H9 (cell line): ENCODE measurements at regions not wholly inside any gene's neighbourhood (a gene's known extent, or its start where the extent isn't known, plus 50 kb on each side); places are given as distances from the start of the nearest gene placed in this dataset.

Experiments
- DNase-seq: peaks from one replicate; pipeline ENCODE4 v3.0.0-alpha.2; 2017
- H2AFZ ChIP-seq: one replicate; pipeline ENCODE4 v1.6.1; 2013; ENCODE audit warnings: mild to moderate bottlenecking, low read length, control low read depth, moderate library complexity
- H2AK5ac ChIP-seq: 2 replicates; pipeline ENCODE4 v1.6.1; 2013; ENCODE audit warnings: low read length, control low read depth, mixed read lengths; ENCODE audit not compliant: insufficient read length
- H2BK120ac ChIP-seq: one replicate; pipeline ENCODE4 v1.6.1; 2013; ENCODE audit warnings: low read depth, mild to moderate bottlenecking, low read length, control low read depth, inconsistent platforms; ENCODE audit not compliant: poor library complexity, severe bottlenecking
- H2BK12ac ChIP-seq: 2 replicates; pipeline ENCODE4 v1.6.1; 2013; ENCODE audit warnings: low read length, control low read depth, mixed read lengths, low read depth; ENCODE audit not compliant: insufficient read length
- H2BK15ac ChIP-seq: 2 replicates; pipeline ENCODE4 v1.6.1; 2013; ENCODE audit warnings: low read depth, low read length, control low read depth
- H2BK20ac ChIP-seq: one replicate; pipeline ENCODE4 v1.6.1; 2013; ENCODE audit warnings: low read depth, mild to moderate bottlenecking, low read length, control low read depth, inconsistent platforms; ENCODE audit not compliant: poor library complexity, severe bottlenecking
- H2BK5ac ChIP-seq: 2 replicates; pipeline ENCODE4 v1.6.1; 2013; ENCODE audit warnings: low read length, control low read depth, mixed read lengths; ENCODE audit not compliant: insufficient read length
- H3K14ac ChIP-seq: 2 replicates; pipeline ENCODE4 v1.6.1; 2013; ENCODE audit warnings: low read length, control low read depth; ENCODE audit not compliant: insufficient read depth
- H3K18ac ChIP-seq: 2 replicates; pipeline ENCODE4 v1.6.1; 2013; ENCODE audit warnings: low read depth, mild to moderate bottlenecking, mixed read lengths, low read length, control low read depth; ENCODE audit not compliant: insufficient read length
- H3K23ac ChIP-seq: 2 replicates; pipeline ENCODE4 v1.6.1; 2013; ENCODE audit warnings: low read length, control low read depth, mixed read lengths, low read depth; ENCODE audit not compliant: insufficient read length
- H3K23me2 ChIP-seq: 2 replicates; pipeline ENCODE4 v1.6.1; 2013; ENCODE audit warnings: low read depth, mild to moderate bottlenecking, mixed read lengths, low read length, control low read depth; ENCODE audit not compliant: insufficient read length, poor library complexity, severe bottlenecking
- H3K27ac ChIP-seq: 2 replicates; pipeline ENCODE4 v1.5.1; 2013; ENCODE audit warnings: low read length, control low read depth, mixed read lengths, low read depth; ENCODE audit not compliant: insufficient read length
- H3K27me3 ChIP-seq: 2 replicates; pipeline ENCODE4 v1.6.1; 2013; ENCODE audit warnings: low read length, control low read depth, inconsistent platforms; ENCODE audit not compliant: insufficient read depth
- H3K4ac ChIP-seq: 2 replicates; pipeline ENCODE4 v1.6.1; 2013; ENCODE audit warnings: low read depth, mild to moderate bottlenecking, control low read depth, inconsistent platforms, low read length, moderate library complexity
- H3K4me1 ChIP-seq: 2 replicates; pipeline ENCODE4 v1.6.1; 2013; ENCODE audit warnings: low read length, control low read depth, inconsistent platforms; ENCODE audit not compliant: insufficient read depth
- H3K4me2 ChIP-seq: 2 replicates; pipeline ENCODE4 v1.6.1; 2013; ENCODE audit warnings: low read length, control low read depth, mixed read lengths; ENCODE audit not compliant: insufficient read length, insufficient read depth
- H3K56ac ChIP-seq: 2 replicates; pipeline ENCODE4 v1.6.1; 2013; ENCODE audit warnings: low read depth, mild to moderate bottlenecking, mixed read lengths, low read length, control low read depth; ENCODE audit not compliant: insufficient read length
- H3K79me1 ChIP-seq: 2 replicates; pipeline ENCODE4 v1.6.1; 2013; ENCODE audit warnings: low read depth, mild to moderate bottlenecking, moderate library complexity, low read length, control low read depth, inconsistent platforms; ENCODE audit not compliant: insufficient read depth, poor library complexity, severe bottlenecking
- H3K79me2 ChIP-seq: 2 replicates; pipeline ENCODE4 v1.6.1; 2013; ENCODE audit warnings: low read length, control low read depth, inconsistent platforms; ENCODE audit not compliant: insufficient read depth
- H3K9ac ChIP-seq: 2 replicates; pipeline ENCODE4 v1.6.1; 2013; ENCODE audit warnings: low read length, control low read depth, mixed read lengths; ENCODE audit not compliant: insufficient read length; ENCODE audit errors: extremely low read depth
- H3K9me3 ChIP-seq: one replicate; pipeline ENCODE4 v1.6.1; 2013; ENCODE audit warnings: low read depth, low read length, inconsistent platforms; ENCODE audit not compliant: control insufficient read depth
- H3T11ph ChIP-seq: one replicate; pipeline ENCODE4 v1.6.1; 2013; ENCODE audit warnings: mild to moderate bottlenecking, low read length, control low read depth, inconsistent platforms
- H4K20me1 ChIP-seq: one replicate; pipeline ENCODE4 v1.6.1; 2013; ENCODE audit not compliant: control insufficient read depth, insufficient read length, insufficient read depth
- H4K5ac ChIP-seq: 2 replicates; pipeline ENCODE4 v1.6.1; 2013; ENCODE audit warnings: low read depth, mild to moderate bottlenecking, mixed read lengths, low read length, control low read depth; ENCODE audit not compliant: insufficient read length
- H4K8ac ChIP-seq: replicated peaks from 2 replicates; pipeline ENCODE4 v1.6.1; 2013; ENCODE audit warnings: low read length, control low read depth, mixed read lengths, low read depth; ENCODE audit not compliant: insufficient read length
- H4K91ac ChIP-seq: 2 replicates; pipeline ENCODE4 v1.6.1; 2013; ENCODE audit warnings: low read depth, mild to moderate bottlenecking, moderate library complexity, mixed read lengths, low read length, control low read depth; ENCODE audit not compliant: insufficient read length
- H3K27ac Mint-ChIP-seq, 3 experiments: 2 replicates in 2 of 3; 3 replicates in 1 of 3; pipeline ENCODE4 v1.8.0; 2020 to 2021; ENCODE audit warnings: mixed read lengths in 3 of 3, mild to moderate bottlenecking in 1 of 3, moderate library complexity in 1 of 3
- H3K27me3 Mint-ChIP-seq: 2 replicates; pipeline ENCODE4 v1.8.0; 2021; ENCODE audit warnings: low read depth, mild to moderate bottlenecking, moderate library complexity, mixed read lengths
- H3K36me3 Mint-ChIP-seq, 3 experiments: 2 replicates in 2 of 3; 3 replicates in 1 of 3; pipeline ENCODE4 v1.8.0; 2020 to 2021; ENCODE audit warnings: low read depth in 3 of 3, mixed read lengths in 3 of 3; ENCODE audit not compliant: insufficient read depth in 1 of 3
- H3K4me1 Mint-ChIP-seq, 2 experiments: 2 replicates each; pipeline ENCODE4 v1.8.0; 2020; ENCODE audit warnings: mixed read lengths in 2 of 2
- H3K4me3 Mint-ChIP-seq, 2 experiments: 2 replicates in 1 of 2; 3 replicates in 1 of 2; pipeline ENCODE4 v1.8.0; 2020 to 2021; ENCODE audit warnings: mild to moderate bottlenecking in 2 of 2, mixed read lengths in 2 of 2, moderate library complexity in 1 of 2
- H3K9me3 Mint-ChIP-seq, 2 experiments: 2 replicates in 1 of 2; 3 replicates in 1 of 2; pipeline ENCODE4 v1.8.0; 2020; ENCODE audit warnings: mild to moderate bottlenecking in 2 of 2, mixed read lengths in 2 of 2, moderate library complexity in 1 of 2
- WGBS: extraction: QIAGEN DNeasy Blood & Tissue Kit; methylation state at CpG from one replicate; pipeline ENCODE4 v1.1.7; 2013; ENCODE audit warnings: missing lambda C conversion rate, low lambda C conversion rate, mixed read lengths; ENCODE audit not compliant: insufficient read length; ENCODE audit errors: extremely low coverage; 5-methylcytosine and 5-hydroxymethylcytosine counted together
- TF ChIP-seq, protein P1 (sequence below): fragments of 200-600 bp; sonication (generic); conservative IDR thresholded peaks from 3 replicates; pipeline ENCODE4 v1.8.0; 2021; ENCODE audit warnings: antibody characterized with exemption, mild to moderate bottlenecking

GRCh38 chr3:34361921-34362320 lies 563.5 kb downstream of the PDCD6IP start:
- Histone ChIP-seq H3K27me3 (no peaks in the 10 kb centered on the region), H3K79me2 (no peaks in the 10 kb centered on the region), H2BK5ac (no peak overlapping the region), H3K4me1 (no peaks in the 10 kb centered on the region), H4K20me1 (no peaks in the 10 kb centered on the region), H3K23me2 (no peaks in the 10 kb centered on the region), H2BK12ac (no peak overlapping the region), H3K23ac (no peak overlapping the region), H3T11ph (no peak overlapping the region), H4K91ac (no peak overlapping the region), H3K4ac (no peak overlapping the region), H4K5ac (no peak overlapping the region), H2BK120ac (no peak overlapping the region), H2AFZ (no peak overlapping the region), H4K8ac (no peak overlapping the region), H3K9me3 (no peaks in the 10 kb centered on the region), H2AK5ac (no peak overlapping the region), H2BK15ac (no peak overlapping the region), H3K18ac (no peak overlapping the region), H3K14ac (no peak overlapping the region), H3K4me2 (no peak overlapping the region), H2BK20ac (no peak overlapping the region), H3K79me1 (no peaks in the 10 kb centered on the region), H3K9ac (no peak overlapping the region), H3K27ac (no peak overlapping the region), H3K56ac (no peak overlapping the region)
- Mint-ChIP-seq H3K36me3 (no peaks in the 10 kb centered on the region; a peak in 1 of 7 replicates), H3K27me3 (peaks cover 6% of the 10 kb centered on the region), H3K4me1 (peaks cover 11 to 15% of the 10 kb centered on the region in 2 experiments), H3K4me3 (no peak overlapping the region), H3K9me3 (0 out of 5 replicates have a peak, but pooled peaks cover 0 to 2% of the 10 kb centered on the region in 2 experiments), H3K27ac (no peak overlapping the region)
- no CpG with 5 or more reads among the region's 5 CpGs for WGBS
- TF ChIP-seq, protein P1, sequence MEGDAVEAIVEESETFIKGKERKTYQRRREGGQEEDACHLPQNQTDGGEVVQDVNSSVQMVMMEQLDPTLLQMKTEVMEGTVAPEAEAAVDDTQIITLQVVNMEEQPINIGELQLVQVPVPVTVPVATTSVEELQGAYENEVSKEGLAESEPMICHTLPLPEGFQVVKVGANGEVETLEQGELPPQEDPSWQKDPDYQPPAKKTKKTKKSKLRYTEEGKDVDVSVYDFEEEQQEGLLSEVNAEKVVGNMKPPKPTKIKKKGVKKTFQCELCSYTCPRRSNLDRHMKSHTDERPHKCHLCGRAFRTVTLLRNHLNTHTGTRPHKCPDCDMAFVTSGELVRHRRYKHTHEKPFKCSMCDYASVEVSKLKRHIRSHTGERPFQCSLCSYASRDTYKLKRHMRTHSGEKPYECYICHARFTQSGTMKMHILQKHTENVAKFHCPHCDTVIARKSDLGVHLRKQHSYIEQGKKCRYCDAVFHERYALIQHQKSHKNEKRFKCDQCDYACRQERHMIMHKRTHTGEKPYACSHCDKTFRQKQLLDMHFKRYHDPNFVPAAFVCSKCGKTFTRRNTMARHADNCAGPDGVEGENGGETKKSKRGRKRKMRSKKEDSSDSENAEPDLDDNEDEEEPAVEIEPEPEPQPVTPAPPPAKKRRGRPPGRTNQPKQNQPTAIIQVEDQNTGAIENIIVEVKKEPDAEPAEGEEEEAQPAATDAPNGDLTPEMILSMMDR: no peak
- no peak for DNase-seq
